GM19351 (cell line): ENCODE measurements at regions not wholly inside any gene's neighbourhood (a gene's known extent, or its start where the extent isn't known, plus 50 kb on each side); places are given as distances from the start of the nearest gene placed in this dataset.

ENCODE experiments used
- ATAC-seq: cut with Tn5 transposase; IDR thresholded peaks from one replicate; pipeline ENCODE4 v1.9.1; 2021; ENCODE audit warnings: mild to moderate bottlenecking, moderate library complexity; ENCODE audit not compliant: unreplicated experiment

DNA sequence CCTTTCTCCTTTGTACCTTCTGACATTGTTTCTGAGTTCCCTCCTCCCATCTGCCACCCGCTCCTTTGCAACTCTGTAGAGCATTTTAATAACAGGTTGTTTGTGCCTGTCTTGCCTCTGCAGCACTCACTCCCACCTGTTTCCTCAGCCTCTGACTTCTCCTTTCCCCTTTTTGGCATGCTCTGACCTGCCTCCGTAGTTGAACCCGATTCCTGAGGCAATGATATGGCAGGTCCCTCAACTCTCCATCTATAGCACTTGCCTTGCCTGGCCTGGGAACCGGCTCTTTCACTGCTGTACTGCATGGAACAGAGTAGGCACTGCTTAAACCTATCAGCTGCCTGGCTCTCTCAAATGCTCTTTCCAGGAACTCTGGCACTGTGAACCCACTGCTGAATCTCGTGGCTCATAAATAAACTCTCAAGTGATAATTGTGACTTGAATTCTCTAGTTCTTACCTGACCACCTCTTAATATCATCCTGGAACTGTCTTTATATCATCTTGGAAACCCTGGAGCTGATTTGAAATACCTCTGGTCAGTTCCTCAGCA is 50.3 kb downstream of the UTRN start:
- no peak for ATAC-seq

DNA sequence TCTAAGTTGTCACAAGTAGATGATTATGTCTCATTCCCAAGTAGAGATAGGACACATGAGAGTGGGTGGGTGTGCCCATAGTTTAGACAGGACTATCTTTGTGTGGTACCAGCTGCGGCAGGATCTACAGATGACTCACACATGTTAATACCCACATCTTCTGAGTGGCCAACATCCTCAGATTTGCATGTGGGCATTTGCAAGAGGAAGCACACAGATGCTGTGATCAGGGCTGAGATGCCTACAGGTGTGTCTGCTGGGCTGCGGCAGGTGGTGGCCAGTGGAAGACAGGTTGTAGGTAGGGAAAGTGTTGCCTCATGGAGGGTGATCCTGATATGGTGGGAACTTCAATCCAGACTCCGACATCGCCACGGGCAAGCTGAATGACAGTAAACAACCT is 50.8 kb downstream of the UTRN start:
- ATAC-seq, result peak; percentile 40

DNA sequence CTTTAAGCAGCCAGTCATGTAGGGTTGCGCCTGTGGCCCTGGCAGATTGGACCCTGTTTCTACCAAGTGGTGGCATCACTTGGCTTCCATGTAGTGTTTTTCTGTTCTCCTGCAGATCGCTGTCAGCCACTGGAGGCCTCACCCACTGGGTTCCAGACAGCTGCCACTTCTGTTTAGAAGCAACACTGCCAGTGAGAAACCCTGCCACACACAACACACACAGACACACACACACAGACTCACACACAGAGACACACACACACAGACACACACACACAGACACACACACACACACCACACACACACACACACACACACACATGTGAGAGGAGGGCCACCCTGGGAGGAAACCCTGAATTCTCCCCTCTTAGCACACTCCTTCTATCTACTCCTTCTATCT is 51.8 kb downstream of the UTRN start:
- no peak for ATAC-seq

DNA sequence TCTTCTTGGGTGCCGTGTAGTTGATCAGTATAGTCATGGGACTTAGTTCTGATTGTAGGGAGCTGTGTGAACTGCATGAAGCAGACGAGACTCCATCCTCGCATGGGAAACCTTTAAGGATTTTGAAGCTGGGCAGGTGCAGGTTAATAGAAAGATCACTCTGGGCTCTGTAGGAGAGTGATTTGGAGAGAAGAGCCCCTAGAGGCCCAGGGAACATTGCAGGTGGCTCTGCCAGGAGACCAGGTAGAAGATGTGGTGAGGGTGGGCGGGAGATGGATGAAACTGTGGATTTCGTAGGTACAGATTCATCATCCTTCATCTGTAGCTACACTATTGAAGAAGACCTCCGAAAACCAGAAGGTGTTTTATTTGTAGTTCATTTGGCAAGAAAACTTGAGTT is 53.3 kb downstream of the UTRN start:
- no peak for ATAC-seq

DNA sequence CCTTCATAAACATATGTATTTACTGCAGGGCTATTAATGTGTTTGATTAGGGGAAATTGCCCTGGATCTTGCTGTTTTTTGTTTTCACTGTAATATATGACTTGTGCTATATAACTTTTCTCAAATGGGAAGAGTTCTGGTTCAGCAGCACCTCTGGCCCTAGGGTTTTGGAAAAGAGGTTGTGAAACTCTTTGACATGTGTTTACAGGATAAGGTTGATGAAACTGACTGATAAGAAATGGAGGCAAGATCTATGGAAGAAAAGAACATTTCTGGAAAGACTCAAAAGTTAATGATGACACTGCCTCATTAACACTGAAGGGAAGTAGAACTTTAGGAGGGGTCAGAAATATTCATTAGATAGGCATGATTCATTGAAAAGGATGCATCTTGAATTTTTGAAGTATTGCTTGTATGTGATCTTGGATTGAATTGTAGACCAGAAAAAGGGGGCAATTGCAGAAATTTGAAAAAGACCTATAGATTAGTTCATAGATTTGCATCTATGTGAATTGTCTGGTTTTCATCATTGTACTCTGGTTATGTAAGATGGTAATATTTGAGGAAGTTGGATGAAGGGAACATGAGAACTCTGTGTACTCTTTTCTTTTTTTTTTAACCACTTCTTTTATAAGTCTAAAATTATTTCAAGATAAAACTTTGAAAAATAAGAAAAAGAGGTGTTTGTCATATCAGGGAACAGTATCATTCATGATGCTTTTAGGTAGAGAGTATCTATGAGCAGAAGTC is 54.0 kb downstream of the UTRN start:
- ATAC-seq, result no peak

DNA sequence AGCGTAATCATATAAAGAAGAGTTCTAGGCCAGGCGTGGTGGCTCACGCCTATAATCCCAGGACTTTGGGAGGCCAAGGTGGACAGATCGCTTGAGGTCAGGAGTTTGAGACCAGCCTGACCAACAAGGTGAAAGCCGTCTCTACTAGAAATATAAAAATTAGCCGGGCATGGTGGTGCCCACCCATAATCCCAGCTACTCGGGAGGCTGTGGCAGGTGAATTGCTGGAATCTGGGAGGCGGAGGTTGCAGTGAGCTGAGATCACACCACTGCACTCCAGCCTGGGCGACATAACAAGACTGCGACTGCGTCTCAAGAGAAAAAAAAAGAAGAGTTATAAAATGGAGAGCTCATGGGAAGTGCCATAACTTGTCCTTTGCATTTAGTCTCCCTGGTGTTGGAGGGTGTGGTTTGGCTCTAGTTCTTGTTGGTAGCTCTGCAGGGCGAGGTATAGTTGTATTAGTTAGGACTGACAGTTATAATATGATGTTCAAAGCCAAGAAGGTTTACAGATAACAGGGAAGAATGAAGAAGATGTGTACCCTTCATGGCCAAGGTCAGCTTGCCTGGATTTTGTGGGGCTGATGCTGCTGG is 54.8 kb downstream of the UTRN start:
- no peak for ATAC-seq

DNA sequence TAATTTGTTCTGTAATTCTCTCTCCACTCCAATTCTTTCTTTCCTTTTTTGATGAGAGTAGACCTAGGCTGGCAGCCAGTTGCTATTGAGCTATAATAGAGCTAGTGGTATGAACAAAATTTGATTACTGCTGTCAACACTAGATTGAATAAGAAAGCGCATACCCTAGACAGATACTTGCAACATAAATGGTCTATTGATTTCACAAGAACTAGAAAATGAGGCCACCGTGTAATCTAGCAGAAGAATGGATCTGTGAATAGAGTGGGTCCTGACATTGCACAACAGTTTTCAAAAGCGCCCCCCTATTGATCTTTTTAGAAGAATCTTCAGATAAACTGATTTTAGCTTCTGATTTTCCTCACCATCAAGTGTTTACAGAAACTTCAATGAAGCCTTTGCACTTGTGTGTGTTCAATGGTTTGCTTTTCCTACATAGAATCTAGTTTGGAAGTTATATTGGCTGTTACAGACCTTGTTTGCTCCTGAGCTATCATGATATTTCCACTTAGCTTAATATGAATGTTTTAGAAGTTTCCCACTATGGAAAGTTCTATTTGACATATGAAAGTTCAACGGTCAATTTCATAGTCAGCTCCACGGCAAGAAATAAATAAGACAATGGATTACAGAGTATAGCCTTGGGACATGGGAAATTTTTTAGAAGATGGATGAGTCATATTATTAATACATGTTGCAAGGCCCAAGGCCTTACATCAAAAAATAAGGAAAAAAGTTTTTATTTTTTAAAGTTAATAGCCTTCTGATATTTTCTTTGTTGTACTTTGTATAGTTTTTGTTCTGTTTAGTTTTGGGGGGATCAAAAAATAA is 55.6 kb downstream of the UTRN start:
- no peak for ATAC-seq

DNA sequence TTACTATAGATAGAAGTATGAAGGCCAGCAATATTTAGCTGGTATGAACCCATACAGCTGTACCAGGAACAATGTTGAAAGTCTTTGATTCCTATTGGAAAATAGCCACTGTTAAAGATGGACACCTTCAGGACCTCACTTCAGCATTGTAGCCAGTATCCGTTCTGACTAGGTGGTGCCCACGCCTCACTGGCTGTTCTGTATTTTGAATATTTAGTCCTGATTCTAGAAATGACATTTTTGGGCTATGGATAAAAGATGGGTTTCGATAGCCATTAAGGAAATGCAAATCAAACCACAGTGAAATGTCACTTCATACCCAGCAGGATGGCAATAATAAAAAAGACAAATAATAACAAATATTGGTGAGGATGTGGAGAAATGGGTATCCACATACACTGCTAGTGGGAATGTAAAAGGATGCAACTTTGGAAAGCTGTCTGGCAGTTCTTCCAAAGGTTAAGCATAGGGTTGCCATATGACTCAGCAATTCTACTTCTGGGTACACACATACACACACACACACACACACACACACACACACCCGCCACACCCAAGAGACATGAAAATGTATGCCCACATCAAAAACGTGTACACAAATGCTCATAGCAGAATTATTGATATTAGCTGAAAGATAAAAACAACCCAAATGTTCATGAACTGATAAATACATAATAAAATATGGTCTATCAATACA is 56.8 kb downstream of the UTRN start:
- ATAC-seq, result peak; percentile 42

DNA sequence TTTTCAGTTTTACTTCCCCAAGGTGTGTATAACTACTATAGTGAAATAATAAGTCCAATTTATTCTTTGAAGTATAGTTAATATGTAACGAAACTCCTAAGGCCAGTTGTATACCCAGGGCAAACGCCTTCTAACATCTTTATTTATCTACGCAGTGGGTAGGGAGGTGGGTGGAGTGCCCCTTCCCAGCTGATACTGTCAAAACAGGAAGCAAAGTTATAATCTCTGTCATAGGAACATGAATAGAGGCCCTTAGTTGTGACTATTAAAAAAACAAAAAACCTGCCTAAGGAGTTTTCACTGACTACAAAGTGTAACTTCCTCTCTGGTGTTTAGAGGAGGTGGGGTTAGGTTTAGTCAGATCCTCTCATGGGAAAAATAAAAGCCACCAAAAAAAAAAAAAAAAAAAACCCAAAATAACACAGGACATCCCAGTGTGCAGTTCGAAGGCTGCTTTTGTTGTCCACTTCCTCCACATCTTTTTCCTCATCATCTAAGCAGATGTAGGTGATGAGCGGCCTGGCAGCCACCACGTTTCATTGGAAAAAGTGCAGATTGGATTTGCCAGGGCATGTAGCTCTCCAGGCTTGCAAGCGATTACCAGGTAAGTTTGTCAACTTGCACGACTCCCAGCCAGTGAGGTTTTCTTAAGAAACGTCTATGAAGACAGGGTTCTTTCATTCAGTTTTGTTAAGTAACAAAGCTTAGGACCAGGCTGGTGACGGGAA is 58.7 kb downstream of the UTRN start:
- ATAC-seq, result peak; percentile 34

DNA sequence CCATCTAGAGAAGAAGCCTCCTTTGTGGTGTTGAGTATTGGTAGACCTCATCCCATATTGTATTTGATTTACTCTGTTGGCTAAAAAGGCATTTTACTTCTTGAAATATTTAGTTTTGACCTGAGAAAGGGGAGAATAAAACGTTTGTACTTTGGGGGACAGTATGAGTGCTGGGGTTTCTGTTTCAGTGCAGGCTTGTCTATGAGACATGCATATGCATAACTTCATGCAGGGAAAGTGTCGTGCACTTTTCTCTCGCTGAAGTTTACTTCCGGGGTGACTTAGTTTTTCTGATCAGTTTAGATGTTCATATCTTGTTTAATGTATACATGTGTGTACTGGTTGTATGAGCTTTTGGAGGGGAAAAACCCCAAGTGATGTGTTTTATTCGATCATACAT is 59.5 kb downstream of the UTRN start:
- ATAC-seq, result peak; percentile 52

DNA sequence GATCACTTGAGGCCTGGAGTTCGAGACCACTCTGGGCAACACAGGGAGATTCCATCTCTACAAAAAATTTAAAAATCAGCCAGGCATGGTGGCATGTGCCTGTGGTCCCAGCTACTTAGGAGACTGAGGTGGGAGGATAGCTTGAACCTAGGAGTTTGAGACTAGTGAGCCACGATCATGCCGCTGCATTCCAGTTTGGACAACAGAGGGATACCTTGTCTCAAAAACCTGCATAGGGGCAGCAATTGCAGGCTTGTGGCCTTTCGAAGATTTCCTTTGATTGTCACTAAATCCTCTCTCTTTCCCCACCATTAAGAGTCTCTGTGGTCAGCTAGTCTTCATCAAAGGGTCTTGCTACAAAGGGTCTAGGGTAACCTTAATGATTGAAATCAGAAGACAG is 60.3 kb downstream of the UTRN start:
- no peak for ATAC-seq

DNA sequence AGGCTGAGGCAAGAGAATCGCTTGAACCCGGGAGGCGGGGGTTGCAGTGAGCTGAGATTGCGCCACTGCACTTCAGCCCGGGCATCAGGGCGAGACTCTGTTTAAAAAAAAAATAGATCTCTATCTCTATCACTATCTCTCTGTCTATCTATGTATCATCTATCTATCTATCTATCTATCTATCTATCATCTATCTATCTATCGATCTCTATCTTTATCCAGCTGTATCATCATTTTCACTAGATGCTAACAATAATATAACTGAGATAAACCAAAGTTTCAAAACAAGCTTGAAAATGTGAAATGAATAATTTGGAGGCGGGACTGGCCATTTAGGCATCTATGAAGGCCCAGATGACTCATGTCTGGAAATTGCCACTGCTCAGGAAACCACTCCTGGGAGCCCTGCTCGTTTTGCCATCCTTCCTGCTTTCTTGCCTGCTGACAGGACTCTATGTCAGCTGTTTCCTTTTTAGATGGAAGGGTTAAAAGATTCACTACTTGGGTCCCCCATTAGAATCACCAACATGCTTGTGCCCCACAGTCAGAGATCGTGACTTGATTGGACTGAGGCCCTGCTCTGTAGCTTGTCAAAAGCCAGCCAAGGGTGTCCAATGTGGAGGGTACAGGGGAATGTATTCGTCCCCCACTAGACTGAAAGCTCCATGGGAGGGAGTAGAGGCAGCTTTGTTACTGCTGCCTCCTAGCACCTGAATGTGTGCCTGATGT is 61.7 kb downstream of the UTRN start:
- ATAC-seq, result no peak

DNA sequence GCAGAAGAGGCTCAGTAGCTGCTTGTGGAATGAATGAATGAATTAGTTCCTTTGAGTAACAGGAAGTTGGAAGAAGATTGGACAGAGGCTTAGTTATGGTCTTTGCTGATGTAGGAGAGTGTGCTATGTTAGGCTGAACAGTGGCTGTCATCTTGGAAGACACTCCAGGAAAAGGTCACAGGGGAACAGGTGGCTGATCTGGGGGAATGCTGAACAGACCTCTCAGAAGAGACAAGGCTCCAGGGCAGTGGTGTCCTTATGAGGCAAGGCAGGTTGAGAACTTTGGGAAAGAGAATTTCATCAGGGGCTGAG is 62.3 kb downstream of the UTRN start:
- ATAC-seq, result no peak

DNA sequence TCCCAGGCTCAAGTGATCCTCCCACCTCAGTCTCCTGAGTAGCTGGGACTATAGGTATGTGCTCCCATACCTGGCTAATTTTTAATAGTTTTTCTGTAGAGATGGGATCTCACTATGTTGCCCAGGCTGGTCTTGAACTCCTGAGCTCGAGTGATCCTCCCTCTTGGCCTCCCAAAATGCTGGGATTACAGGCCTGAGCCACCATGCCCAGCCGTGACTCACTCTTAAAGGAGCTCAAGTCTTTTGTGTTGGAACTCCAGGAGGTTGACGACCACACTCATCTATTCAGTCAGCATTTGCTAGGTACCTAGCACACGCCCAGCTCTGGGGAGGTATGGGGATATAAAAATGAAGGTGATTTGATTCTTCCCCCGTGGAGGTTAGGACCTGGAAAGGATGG is 62.8 kb downstream of the UTRN start:
- no peak for ATAC-seq

DNA sequence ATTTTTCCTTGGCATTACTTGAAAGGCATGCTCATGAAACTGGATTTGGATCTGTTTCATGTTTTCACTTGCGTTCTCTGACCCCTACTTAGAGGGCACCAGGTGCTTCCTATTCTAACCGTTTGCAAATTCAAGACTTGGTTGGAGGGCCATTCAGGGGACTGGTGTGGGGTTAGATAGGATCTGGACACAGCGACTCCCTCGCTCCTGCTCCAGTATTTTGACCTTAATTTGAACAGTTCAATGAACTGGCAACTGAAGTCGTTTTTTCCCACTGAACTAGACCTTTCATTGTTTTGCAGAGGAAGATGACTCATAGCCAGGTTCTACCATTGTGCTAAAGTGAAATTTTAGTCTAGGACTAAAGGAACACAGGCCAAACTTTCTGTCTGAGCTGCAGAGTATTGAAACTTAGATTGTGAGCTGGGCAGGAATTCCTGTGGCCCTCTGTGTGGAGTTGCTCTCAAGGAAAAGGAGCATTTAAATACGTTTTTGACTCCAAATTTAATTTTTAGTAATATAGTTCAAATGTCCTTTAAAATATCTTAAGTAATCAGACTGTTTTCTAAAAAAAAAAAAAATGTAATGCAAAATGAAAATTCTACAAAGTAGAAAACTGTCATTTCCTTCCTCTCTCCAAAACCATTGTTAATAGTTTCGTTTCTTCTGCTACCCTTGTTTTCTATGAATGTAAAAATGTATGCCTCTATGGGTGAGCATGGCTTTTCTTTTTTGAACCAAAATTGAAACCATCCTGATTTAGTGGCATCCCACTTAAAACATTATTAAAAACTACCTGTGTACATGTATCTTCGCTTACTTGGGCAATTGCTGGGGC is 64.8 kb downstream of the UTRN start:
- ATAC-seq, result peak; percentile 40

DNA sequence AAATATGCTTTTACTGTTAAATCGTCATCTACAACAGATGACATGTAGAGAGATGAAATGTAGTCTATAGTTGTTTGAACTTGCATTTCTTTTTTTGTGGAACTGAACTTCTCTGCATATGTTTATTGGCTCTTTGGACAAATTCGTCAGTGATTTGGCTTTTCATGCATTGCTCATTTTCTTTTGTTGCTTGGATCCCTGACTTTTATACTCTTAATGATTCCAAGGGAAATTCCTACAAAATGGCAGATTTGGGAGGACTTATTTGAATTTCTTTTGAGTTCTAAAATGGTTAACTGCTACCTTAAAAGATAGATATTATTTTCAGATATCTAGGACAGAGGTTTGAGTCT is 65.4 kb downstream of the UTRN start:
- ATAC-seq, result no peak

DNA sequence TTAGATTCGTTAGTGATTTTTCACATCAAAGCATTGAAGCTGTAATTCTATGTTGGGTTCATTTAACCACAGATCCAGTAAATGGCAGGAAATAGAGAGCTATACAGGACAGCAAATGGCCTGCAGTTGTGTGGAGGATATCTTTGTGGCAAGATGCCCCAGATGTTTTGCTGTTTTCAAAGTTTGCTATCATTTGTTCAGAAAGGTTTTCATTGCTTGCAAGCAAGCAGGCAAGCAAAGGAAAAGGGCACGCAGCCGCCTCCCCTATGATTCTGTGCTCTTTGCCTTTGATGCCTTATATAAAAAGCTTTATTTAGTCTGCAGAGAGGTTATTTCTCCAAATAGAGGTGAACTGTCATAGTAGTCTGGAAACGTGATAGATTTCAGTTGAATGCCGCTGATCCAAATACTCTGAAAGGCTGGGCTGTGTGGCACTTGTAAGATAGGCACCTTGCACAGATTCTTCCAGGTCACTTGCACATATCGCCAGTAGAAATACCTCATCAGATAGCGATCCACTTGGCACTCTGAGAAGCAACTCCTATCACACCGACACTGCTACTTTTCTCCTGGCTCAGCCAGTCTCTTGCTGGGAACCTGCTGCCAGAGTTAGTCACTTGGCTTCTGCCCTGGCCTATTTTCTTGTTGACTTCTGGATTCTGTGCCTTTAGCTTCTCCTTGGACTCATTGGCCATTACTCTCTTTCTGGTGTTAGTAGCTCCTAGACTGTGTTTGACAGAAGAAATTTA is 66.4 kb downstream of the UTRN start:
- ATAC-seq, result no peak

DNA sequence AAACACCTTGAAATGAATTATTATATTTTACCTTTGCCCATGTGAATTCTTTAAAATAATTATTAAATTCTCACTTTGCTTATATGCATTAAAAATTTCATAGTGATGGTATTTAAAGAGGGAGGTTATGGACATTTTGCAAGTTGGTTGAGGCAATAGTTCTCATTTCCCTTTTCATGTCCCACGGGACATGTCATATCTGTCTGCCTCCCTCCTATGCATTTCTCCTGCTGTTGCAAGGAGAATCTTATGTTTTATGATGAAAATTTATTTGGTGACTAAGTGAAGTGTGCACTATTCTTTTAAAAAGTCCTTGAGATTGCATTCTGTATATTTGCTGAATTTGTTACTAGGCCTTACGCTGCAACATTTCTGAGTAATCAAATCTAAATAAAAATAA is 67.2 kb downstream of the UTRN start:
- no peak for ATAC-seq
